ENCODE measurements at regions not wholly inside any gene's neighbourhood (a gene's known extent, or its start where the extent isn't known, plus 50 kb on each side); places are given as distances from the start of the nearest gene placed in this dataset.

DNA sequence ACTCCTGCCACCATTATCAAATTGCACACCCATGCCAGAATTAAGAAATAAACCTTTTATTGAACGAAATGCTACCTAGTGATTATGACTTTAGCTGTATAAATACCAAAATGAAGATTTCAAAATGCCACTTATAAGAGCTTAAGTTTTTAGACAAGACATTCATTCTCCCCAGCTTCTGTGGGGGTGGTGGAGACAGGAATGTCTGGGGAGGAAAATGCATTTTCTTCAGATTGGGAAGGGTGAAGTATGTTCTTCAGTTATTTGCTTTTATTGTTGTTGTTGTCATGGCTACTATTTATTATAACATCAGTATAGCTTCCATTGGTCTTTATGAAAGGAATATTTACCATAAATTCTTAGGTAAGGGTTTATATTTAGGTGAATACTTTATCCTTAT, 132.7 kb upstream of the GMNC start:
- no peak for DNase-seq
- Histone ChIP-seq H3K4me1 (no peaks in the 10 kb centered on the region), H3K27ac (no peak overlapping the region), H3K4me3 (replicated peaks in 1 of 3) (no peak overlapping the region), H3K27me3 (no peaks in the 10 kb centered on the region), H3K36me3 (no peaks in the 10 kb centered on the region), H3K9me3 (no peaks in the 10 kb centered on the region)
- 71 to 77% methylated on average over 1 of the region's 1 CpG for WGBS, 2 donors
- intact Hi-C loops (cut with DNase I) = no loop called here
- TF ChIP-seq CTCF (IDR thresholded peaks at IDR 0.05) = no peak
- no peak for TF ChIP-seq POLR2A (IDR thresholded peaks at IDR 0.05)

DNA sequence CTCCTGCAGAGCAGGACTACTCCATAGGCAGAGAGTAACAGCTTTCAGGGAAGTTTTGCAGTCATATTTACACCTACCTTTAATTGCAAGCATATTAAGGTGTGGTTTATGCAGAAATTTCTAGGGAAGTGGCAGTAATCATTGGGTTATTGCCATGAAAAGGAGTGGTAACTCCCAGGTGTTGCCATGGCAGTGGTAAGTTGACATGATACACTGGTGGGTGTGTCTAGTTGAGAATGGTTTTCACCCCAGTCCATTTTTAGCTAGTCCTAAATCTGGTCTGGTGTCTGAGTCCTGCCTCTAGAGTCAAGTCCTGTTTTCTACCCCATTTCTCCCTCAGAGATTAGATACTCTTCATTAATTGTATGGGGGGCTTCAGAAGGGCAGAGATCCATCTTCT, 128.4 kb upstream of the GMNC start:
- intact Hi-C loops (cut with DNase I) = no loop called here
- H3K4me3 ChIP-seq (replicated peaks in 1 of 3) = no peak overlapping the region
- no peak overlapping the region for H3K27ac ChIP-seq
- no peaks in the 10 kb centered on the region for H3K36me3 ChIP-seq
- no peak for TF ChIP-seq POLR2A (IDR thresholded peaks at IDR 0.05)
- DNase-seq = no peak
- no peaks in the 10 kb centered on the region for H3K9me3 ChIP-seq
- no peaks in the 10 kb centered on the region for H3K4me1 ChIP-seq
- H3K27me3 ChIP-seq = no peaks in the 10 kb centered on the region

GRCh38 chr3:190989218-190989617, 126.7 kb upstream of the GMNC start:
- Histone ChIP-seq H3K27ac (no peak overlapping the region), H3K4me3 (replicated peaks in 1 of 3) (no peak overlapping the region), H3K9me3 (no peaks in the 10 kb centered on the region), H3K27me3 (no peaks in the 10 kb centered on the region), H3K36me3 (no peaks in the 10 kb centered on the region), H3K4me1 (no peaks in the 10 kb centered on the region)
- no peak for DNase-seq
- no peak for TF ChIP-seq CTCF (IDR thresholded peaks at IDR 0.05)
- no peak for TF ChIP-seq POLR2A (IDR thresholded peaks at IDR 0.05)
- WGBS, 2 donors = 81 to 91% methylated on average over 2 of the region's 2 CpGs
- intact Hi-C loops (cut with DNase I) = no loop called here

DNA sequence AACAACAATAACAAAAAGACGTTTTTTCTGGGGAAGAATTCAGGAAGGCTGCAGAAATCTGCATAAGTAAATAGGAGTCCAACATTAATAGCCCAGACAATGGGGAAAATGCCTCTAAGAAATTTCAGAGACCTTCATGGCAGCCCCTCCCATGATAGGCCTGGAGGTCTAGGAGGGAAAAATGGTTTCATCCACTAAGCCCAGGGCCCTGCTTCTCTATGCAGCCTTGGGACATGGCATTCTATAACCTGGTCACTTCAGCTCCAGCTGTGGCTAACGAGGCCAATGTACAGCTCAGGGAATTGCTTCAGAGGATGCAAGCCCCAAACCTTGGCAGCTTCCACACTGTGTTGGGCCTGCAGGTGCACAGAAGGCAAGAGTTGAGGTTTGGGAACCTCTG, 125.6 kb upstream of the GMNC start:
- Histone ChIP-seq H3K4me3 (replicated peaks in 1 of 3) (no peak overlapping the region), H3K9me3 (no peaks in the 10 kb centered on the region), H3K4me1 (no peaks in the 10 kb centered on the region), H3K36me3 (no peaks in the 10 kb centered on the region), H3K27ac (no peak overlapping the region), H3K27me3 (no peaks in the 10 kb centered on the region)
- intact Hi-C loops (cut with DNase I) = no loop called here
- TF ChIP-seq POLR2A (IDR thresholded peaks at IDR 0.05) (no peak), CTCF (IDR thresholded peaks at IDR 0.05) (no peak)
- no peak for DNase-seq
- 63 to 86% methylated on average over 2 of the region's 2 CpGs for WGBS, 2 donors

DNA sequence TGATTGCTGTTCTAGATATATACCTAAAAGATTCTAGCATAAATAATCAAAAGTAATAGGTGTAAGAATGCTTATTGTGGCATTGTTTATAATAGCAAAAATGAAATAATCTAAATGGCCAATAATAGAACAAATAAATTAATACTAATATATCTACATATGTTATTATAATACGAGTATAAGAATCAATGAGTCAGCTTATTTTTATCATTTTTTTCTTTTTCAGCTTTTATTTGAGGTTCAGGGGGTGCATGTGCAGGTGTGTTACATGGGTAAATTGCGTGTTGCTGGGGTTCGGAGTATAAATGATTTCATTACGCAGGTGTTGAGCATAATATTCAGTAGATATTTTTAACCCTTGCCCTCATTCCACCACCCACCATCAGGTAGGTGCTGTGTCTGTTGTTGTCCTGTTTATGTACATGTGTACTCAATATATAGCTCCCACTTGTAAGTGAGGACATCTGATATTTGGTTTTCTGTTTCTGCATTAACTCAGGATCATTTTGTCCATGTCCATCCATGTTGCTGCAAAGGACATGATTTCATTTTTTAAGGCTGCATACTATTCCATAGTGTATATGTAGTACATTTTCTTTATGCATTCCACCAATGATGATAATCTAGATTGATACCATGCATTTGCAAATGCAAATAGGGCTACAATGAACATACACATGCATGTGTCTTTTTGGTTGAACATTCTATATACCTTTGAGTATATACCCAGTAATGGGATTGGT, 122.2 kb upstream of the GMNC start:
- H3K36me3 ChIP-seq = no peaks in the 10 kb centered on the region
- no peak overlapping the region for H3K4me3 ChIP-seq (replicated peaks in 1 of 3)
- H3K9me3 ChIP-seq = no peaks in the 10 kb centered on the region
- 92 to 96% methylated on average over 4 of the region's 4 CpGs for WGBS, 2 donors
- H3K27ac ChIP-seq = no peak overlapping the region
- no peaks in the 10 kb centered on the region for H3K4me1 ChIP-seq
- intact Hi-C loops (cut with DNase I) = no loop called here
- no peak for DNase-seq
- no peaks in the 10 kb centered on the region for H3K27me3 ChIP-seq
- TF ChIP-seq CTCF (IDR thresholded peaks at IDR 0.05) (no peak), POLR2A (IDR thresholded peaks at IDR 0.05) (no peak)

All from thyroid gland (tissue), 4 donors.